SK-N-SH treated with all-trans-retinoic acid at 6 μM for 48 hours (cell line): ENCODE measurements at regions not wholly inside any gene's neighbourhood (a gene's known extent, or its start where the extent isn't known, plus 50 kb on each side); places are given as distances from the start of the nearest gene placed in this dataset.

Experiments used
- ATAC-seq: fragments of 200-7000 bp; cut with Tn5 transposase; 3 replicates; pipeline ENCODE4 v1.9.1; 2020; ENCODE audit warnings: mild to moderate bottlenecking, moderate library complexity
- ARNTL ChIP-seq: fragments of 450-650 bp; formaldehyde crosslinking; IDR thresholded peaks from 2 replicates; pipeline ENCODE4 v1.5.0; 2020; ENCODE audit warnings: low read depth, mild to moderate bottlenecking, moderate library complexity, borderline replicate concordance
- BACH2 ChIP-seq: fragments of 250-450 bp; sonication (Bioruptor Pico); IDR thresholded peaks from 2 replicates; pipeline ENCODE4 v1.9.0; 2021; ENCODE audit warnings: mild to moderate bottlenecking, borderline replicate concordance
- CREB5 ChIP-seq: fragments of 250-450 bp; sonication (Bioruptor Pico); IDR thresholded peaks from 2 replicates; pipeline ENCODE4 v1.5.1; 2020; ENCODE audit warnings: low read depth, mild to moderate bottlenecking, moderate library complexity
- CSRNP3 ChIP-seq: fragments of 250-450 bp; sonication (Bioruptor Pico); IDR thresholded peaks from 2 replicates; pipeline ENCODE4 v1.5.1; 2021; ENCODE audit warnings: mild to moderate bottlenecking, moderate library complexity
- ESRRG ChIP-seq: fragments of 250-450 bp; sonication (Bioruptor Pico); IDR thresholded peaks from 2 replicates; pipeline ENCODE4 v1.6.1; 2021; ENCODE audit warnings: mild to moderate bottlenecking
- ISL1 ChIP-seq: fragments of 250-450 bp; sonication (Bioruptor Pico); IDR thresholded peaks from 2 replicates; pipeline ENCODE4 v2.1.2; 2022; ENCODE audit warnings: mild to moderate bottlenecking, moderate library complexity
- OSR1 ChIP-seq: fragments of 250-450 bp; sonication (Bioruptor Pico); IDR thresholded peaks from 2 replicates; pipeline ENCODE4 v1.8.0; 2022; ENCODE audit warnings: moderate library complexity, mild to moderate bottlenecking, inconsistent platforms
- PATZ1 ChIP-seq: fragments of 250-450 bp; sonication (Bioruptor Pico); IDR thresholded peaks from 2 replicates; pipeline ENCODE4 v1.8.0; 2020; ENCODE audit warnings: mild to moderate bottlenecking, moderate library complexity, borderline replicate concordance
- POU6F1 ChIP-seq: fragments of 250-450 bp; sonication (Bioruptor Pico); IDR thresholded peaks from 2 replicates; pipeline ENCODE4 v1.8.0; 2021; ENCODE audit warnings: low read depth, mild to moderate bottlenecking, moderate library complexity, borderline replicate concordance
- PPARA ChIP-seq: fragments of 250-450 bp; sonication (Bioruptor Pico); IDR thresholded peaks from 2 replicates; pipeline ENCODE4 v1.5.0; 2020; ENCODE audit warnings: mild to moderate bottlenecking, borderline replicate concordance
- RARB ChIP-seq: fragments of 250-450 bp; sonication (Bioruptor Pico); IDR thresholded peaks from 2 replicates; pipeline ENCODE4 v1.8.0; 2021; ENCODE audit warnings: mild to moderate bottlenecking, moderate library complexity
- SNAI2 ChIP-seq: fragments of 250-450 bp; sonication (Bioruptor Pico); IDR thresholded peaks from 2 replicates; pipeline ENCODE4 v1.5.0; 2020; ENCODE audit warnings: mild to moderate bottlenecking, moderate library complexity
- TCF4 ChIP-seq: fragments of 250-450 bp; sonication (Bioruptor Pico); IDR thresholded peaks from 2 replicates; pipeline ENCODE4 v1.8.0; 2021; ENCODE audit warnings: mild to moderate bottlenecking, moderate library complexity, borderline replicate concordance
- TOX ChIP-seq: fragments of 250-450 bp; sonication (Bioruptor Pico); IDR thresholded peaks from 2 replicates; pipeline ENCODE4 v1.8.0; 2021; ENCODE audit warnings: mild to moderate bottlenecking, moderate library complexity, borderline replicate concordance
- ZC3H10 ChIP-seq: fragments of 250-450 bp; sonication (Bioruptor Pico); IDR thresholded peaks from 2 replicates; pipeline ENCODE4 v1.5.1; 2021; ENCODE audit warnings: mild to moderate bottlenecking, moderate library complexity
- ZFP3 ChIP-seq: fragments of 250-450 bp; sonication (Bioruptor Pico); IDR thresholded peaks from 2 replicates; pipeline ENCODE4 v1.5.0; 2020; ENCODE audit warnings: mild to moderate bottlenecking, moderate library complexity
- ZFP30 ChIP-seq: fragments of 450-650 bp; formaldehyde crosslinking; IDR thresholded peaks from 2 replicates; pipeline ENCODE4 v1.5.0; 2022; ENCODE audit warnings: mild to moderate bottlenecking, moderate library complexity
- ZNF565 ChIP-seq: fragments of 450-650 bp; formaldehyde crosslinking; conservative IDR thresholded peaks from 2 replicates; pipeline ENCODE4 v1.5.0; 2020; ENCODE audit warnings: low read depth, mild to moderate bottlenecking, moderate library complexity
- ZNF70 ChIP-seq: fragments of 450-650 bp; formaldehyde crosslinking; IDR thresholded peaks from 2 replicates; pipeline ENCODE4 v1.5.0; 2020; ENCODE audit warnings: mild to moderate bottlenecking, moderate library complexity
- ZNF8 ChIP-seq: fragments of 450-650 bp; formaldehyde crosslinking; IDR thresholded peaks from 2 replicates; pipeline ENCODE4 v1.5.0; 2020; ENCODE audit warnings: mild to moderate bottlenecking, moderate library complexity

- no peak for TF ChIP-seq OSR1 (CRISPR knock-in tag)
- TF ChIP-seq CREB5: no peak
- no peak for TF ChIP-seq TOX (CRISPR knock-in tag)
- TF ChIP-seq CSRNP3 (CRISPR knock-in tag): no peak
- no peak for TF ChIP-seq ZC3H10 (CRISPR knock-in tag)
- no peak for ATAC-seq
Observed at GRCh38 chr2:217151509-217152206, 291.8 kb upstream of the TNP1 start.

- ATAC-seq: no peak
- TF ChIP-seq ZNF8 (no peak), POU6F1 (CRISPR knock-in tag) (no peak), CSRNP3 (CRISPR knock-in tag) (no peak), ZNF565 (no peak), ARNTL (no peak), CREB5 (no peak), ESRRG (CRISPR knock-in tag) (no peak)
Observed at GRCh38 chr2:217150236-217150635, 290.4 kb upstream of the TNP1 start.

- TF ChIP-seq TCF4 (CRISPR knock-in tag) (no peak), ISL1 (CRISPR knock-in tag) (no peak), BACH2 (CRISPR knock-in tag) (no peak), ZNF70 (CRISPR knock-in tag) (no peak), ZC3H10 (CRISPR knock-in tag) (no peak), PPARA (CRISPR knock-in tag) (no peak), TOX (CRISPR knock-in tag) (no peak), ZNF8 (no peak), RARB (no peak), CREB5 (no peak), CSRNP3 (CRISPR knock-in tag) (no peak), PATZ1 (CRISPR knock-in tag) (no peak), OSR1 (CRISPR knock-in tag) (no peak), ZFP3 (CRISPR knock-in tag) (no peak), SNAI2 (CRISPR knock-in tag) (no peak), ZNF565 (no peak), ZFP30 (CRISPR knock-in tag) (no peak)
Observed at GRCh38 chr2:217149087-217149660, 289.3 kb upstream of the TNP1 start.

More at GRCh38 chr2:217149087-217149660, 289.3 kb upstream of the TNP1 start:
- no peak for ATAC-seq
